ENCODE measurements at regions not wholly inside any gene's neighbourhood (a gene's known extent, or its start where the extent isn't known, plus 50 kb on each side); places are given as distances from the start of the nearest gene placed in this dataset.

DNA sequence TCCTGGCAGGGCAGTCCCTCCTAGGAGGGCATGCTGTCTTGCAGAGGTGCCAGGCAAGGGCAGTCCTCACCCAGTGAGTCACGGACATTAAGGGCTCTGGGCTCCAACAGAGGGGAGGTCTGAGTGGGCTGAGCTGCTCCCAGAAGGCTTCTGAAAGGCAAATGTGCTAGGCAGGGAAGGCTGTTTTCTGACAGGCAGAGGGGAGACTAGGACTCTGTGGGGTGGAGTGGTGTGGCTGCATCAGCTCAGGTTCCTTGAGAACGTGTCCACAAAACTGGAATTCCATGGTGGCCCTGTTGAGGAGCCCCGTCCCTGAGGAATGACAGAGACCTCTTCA, 283.5 kb downstream of the MYCN start:
- no peak overlapping the region for H3K4me3 ChIP-seq (ENCODE audit: low read depth, low read length)
- TF ChIP-seq, protein P1, sequence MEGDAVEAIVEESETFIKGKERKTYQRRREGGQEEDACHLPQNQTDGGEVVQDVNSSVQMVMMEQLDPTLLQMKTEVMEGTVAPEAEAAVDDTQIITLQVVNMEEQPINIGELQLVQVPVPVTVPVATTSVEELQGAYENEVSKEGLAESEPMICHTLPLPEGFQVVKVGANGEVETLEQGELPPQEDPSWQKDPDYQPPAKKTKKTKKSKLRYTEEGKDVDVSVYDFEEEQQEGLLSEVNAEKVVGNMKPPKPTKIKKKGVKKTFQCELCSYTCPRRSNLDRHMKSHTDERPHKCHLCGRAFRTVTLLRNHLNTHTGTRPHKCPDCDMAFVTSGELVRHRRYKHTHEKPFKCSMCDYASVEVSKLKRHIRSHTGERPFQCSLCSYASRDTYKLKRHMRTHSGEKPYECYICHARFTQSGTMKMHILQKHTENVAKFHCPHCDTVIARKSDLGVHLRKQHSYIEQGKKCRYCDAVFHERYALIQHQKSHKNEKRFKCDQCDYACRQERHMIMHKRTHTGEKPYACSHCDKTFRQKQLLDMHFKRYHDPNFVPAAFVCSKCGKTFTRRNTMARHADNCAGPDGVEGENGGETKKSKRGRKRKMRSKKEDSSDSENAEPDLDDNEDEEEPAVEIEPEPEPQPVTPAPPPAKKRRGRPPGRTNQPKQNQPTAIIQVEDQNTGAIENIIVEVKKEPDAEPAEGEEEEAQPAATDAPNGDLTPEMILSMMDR (IDR thresholded peaks at IDR 0.05; ENCODE audit: low read depth, low read length, missing control alignments) = no peak
- no peak overlapping the region for H3K27ac ChIP-seq
- H3K27me3 ChIP-seq (replicated peaks) = no peaks in the 10 kb centered on the region
- no peak for DNase-seq
- H3K36me3 ChIP-seq (replicated peaks) = no peaks in the 10 kb centered on the region
- in situ Hi-C loops (cut with HindIII; ENCODE audit: low pct_ligation_motif_present, low sequenced_read_pairs) = no loop called here

DNA sequence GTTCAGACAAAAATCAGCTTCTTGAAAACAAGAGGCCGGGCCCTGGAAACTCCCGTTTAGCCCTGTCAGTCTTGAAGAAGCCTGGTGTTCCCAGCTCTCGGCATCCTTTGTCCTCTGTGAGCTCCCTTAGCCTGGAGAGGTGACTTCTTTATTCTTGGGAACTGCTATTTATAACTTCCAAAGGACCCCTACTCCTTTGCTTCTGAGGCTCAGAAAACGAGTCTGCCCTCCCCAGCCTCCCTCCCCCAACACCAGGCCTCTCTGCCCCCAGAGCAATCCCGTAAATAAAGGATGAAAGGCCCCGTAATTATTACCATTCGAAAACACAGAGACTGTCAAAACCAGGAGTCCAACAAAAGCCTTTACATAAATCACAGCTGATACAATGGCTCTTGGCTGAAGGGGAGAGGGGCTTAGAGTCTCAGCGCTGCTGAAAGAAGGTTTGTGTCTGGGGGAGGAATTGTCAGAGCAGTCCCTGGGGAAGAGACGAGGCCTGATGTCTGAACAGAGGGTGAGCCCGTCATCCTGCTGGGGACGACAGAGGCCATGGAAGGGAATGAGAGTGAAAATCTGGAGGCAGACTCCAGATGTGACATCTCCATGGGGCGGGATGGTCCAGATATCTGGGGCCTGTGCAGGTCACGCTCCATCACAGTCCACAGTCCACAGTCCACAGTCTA, 283.0 kb downstream of the MYCN start:
- no peak for DNase-seq
- Histone ChIP-seq H3K4me3 (ENCODE audit: low read depth, low read length) (no peak overlapping the region), H3K27ac (no peak overlapping the region), H3K36me3 (replicated peaks) (no peaks in the 10 kb centered on the region), H3K27me3 (replicated peaks) (no peaks in the 10 kb centered on the region)
- in situ Hi-C loops (cut with HindIII; ENCODE audit: low pct_ligation_motif_present, low sequenced_read_pairs) = no loop called here
- TF ChIP-seq, protein P1 (IDR thresholded peaks at IDR 0.05; ENCODE audit: low read depth, low read length, missing control alignments) = no peak

DNA sequence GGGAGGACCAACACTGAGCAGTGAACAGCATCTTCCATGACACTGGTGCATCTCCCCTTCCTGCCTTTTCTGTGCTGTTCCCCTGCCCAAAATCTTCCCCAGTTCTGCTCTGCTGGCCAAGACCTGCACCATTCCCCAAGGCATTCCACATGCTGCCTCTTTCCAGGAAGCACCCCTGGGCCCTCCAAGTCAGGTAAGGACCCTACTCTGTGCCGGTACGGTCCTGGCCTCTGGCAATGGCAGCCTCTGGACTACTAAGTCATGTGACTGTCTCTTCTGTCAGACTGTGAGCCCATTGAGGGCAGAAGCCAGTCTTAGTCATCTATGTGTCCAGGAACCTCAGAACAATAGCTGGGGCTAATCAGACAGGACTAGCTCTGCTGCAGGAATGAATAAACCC, 282.0 kb downstream of the MYCN start:
- H3K4me3 ChIP-seq (ENCODE audit: low read depth, low read length) = no peak overlapping the region
- H3K27me3 ChIP-seq (replicated peaks) = no peaks in the 10 kb centered on the region
- H3K27ac ChIP-seq = no peak overlapping the region
- no peak for DNase-seq
- TF ChIP-seq, protein P1 (IDR thresholded peaks at IDR 0.05; ENCODE audit: low read depth, low read length, missing control alignments) = no peak
- in situ Hi-C loops (cut with HindIII; ENCODE audit: low pct_ligation_motif_present, low sequenced_read_pairs) = no loop called here
- no peaks in the 10 kb centered on the region for H3K36me3 ChIP-seq (replicated peaks)

DNA sequence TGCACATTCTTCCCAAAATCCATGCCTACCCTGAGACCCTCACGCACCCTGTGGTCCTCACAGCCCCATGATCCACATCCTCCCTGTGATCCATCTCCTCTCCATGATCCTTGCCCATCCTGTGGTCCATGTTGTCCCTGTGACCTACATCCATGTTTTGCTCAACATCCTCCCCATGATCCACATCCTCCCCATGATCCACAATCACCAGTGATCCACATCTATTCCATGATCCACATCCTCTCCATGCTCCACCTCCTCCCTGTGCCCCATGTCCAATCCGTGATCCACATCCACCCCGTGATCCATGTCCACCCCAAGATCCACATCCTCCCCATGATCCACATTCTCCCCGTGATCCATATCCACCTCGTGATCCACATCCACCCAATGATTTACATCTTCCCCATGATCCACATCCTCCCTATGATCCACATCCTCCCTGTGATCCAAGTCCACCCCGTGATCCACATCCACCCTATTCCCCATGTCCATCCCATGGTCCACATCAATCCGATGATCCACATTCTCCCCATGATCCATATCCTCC, 281.2 kb downstream of the MYCN start:
- H3K27ac ChIP-seq = no peak overlapping the region
- no peak for DNase-seq
- in situ Hi-C loops (cut with HindIII; ENCODE audit: low pct_ligation_motif_present, low sequenced_read_pairs) = no loop called here
- TF ChIP-seq, protein P1 (IDR thresholded peaks at IDR 0.05; ENCODE audit: low read depth, low read length, missing control alignments) = no peak
- H3K4me3 ChIP-seq (ENCODE audit: low read depth, low read length) = no peak overlapping the region
- H3K36me3 ChIP-seq (replicated peaks) = no peaks in the 10 kb centered on the region
- H3K27me3 ChIP-seq (replicated peaks) = no peaks in the 10 kb centered on the region

DNA sequence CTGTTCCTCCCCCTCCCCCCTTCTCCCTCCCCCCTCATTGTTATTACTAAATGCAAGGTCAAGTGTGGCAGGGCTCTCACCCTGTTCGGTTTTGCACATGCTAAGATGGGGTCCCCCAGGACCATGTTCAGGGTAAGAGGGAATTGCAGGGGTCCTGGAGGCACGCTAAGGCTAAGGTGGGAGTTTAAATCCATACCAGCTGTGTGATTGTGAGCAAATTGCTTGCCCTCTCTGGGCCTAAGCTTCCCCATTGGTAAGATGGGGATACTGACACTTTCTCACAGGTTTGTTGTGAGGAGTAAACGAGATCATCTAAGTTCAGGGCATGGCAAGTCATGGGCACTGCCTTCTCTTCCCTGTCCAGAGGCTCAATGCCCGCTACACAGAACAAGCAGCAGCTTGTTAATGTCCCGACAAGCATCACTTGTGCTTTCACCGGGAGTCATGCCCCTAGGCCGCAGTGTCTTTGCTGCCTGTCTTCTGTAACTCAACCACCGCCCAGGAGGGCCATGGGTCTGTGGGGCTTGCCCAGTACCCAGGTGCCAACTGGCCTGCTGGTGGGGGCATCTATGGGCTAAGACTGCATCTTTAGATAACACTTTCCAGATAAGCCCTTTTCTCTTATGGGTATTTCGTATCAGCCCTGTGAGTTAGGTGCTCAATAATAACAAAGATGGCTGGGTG, 279.1 kb downstream of the MYCN start:
- in situ Hi-C loops (cut with HindIII; ENCODE audit: low pct_ligation_motif_present, low sequenced_read_pairs) = no loop called here

More for the DNA sequence above, 279.1 kb downstream of the MYCN start:
- Histone ChIP-seq H3K4me3 (ENCODE audit: low read depth, low read length) (no peak overlapping the region), H3K36me3 (replicated peaks) (no peaks in the 10 kb centered on the region), H3K27me3 (replicated peaks) (no peaks in the 10 kb centered on the region), H3K27ac (no peak overlapping the region)
- TF ChIP-seq, protein P1 (IDR thresholded peaks at IDR 0.05; ENCODE audit: low read depth, low read length, missing control alignments) = no peak
- no peak for DNase-seq

Data from brain microvascular endothelial cell (primary cell).